HG03520 (cell line): ENCODE measurements at regions not wholly inside any gene's neighbourhood (a gene's known extent, or its start where the extent isn't known, plus 50 kb on each side); places are given as distances from the start of the nearest gene placed in this dataset.

Experiments used
- ATAC-seq: cut with Tn5 transposase; IDR thresholded peaks from one replicate; pipeline ENCODE4 v1.9.1; 2021; ENCODE audit warnings: mild to moderate bottlenecking, moderate library complexity; ENCODE audit not compliant: unreplicated experiment

DNA sequence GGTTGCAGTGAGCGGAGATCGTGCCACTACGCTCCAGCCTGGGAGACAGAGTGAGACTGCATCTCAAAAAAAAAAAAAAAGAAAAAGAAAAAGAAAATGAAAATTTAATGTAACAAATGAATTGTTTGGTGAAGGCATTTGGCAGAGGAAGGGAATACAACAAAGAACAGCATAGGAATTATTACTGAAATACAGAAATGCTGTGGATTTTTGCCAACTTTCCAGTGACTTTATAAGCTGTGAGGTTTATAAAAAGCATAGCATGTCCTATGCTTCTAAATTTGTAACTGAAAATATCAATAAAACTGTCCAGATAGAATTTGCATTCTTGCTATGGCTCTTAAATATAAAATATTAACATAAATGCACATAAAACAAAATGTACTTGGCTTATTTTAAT is 112.9 kb upstream of the IRS2 start:
- ATAC-seq: no peak

GRCh38 chr13:109897988-109898624 is 111.7 kb upstream of the IRS2 start:
- ATAC-seq: no peak

GRCh38 chr13:109892101-109892500 is 105.7 kb upstream of the IRS2 start:
- no peak for ATAC-seq

GRCh38 chr13:109885235-109885634 is 98.9 kb upstream of the IRS2 start:
- ATAC-seq: no peak

DNA sequence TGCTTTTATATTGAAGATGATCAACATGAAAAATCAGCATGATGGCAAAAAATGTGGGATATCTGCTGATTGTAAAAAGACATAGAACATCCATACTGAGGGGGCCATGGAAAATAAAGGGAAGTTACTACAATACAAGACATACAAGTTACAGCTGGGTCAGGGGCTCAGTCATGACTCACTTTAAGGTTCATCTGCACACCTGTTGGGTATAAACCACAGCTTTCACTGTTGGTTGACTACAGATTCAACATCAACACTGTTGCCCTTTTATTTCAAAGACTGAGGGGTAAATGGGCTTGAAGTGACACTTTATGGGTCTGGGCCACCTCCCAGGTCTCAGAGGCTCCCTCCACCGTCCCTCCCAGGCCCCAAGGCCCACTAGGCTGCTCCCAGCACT is 98.1 kb upstream of the IRS2 start:
- ATAC-seq: no peak

GRCh38 chr13:109883181-109884180 is 97.1 kb upstream of the IRS2 start:
- no peak for ATAC-seq

GRCh38 chr13:109881961-109882558 is 95.7 kb upstream of the IRS2 start:
- ATAC-seq: no peak

DNA sequence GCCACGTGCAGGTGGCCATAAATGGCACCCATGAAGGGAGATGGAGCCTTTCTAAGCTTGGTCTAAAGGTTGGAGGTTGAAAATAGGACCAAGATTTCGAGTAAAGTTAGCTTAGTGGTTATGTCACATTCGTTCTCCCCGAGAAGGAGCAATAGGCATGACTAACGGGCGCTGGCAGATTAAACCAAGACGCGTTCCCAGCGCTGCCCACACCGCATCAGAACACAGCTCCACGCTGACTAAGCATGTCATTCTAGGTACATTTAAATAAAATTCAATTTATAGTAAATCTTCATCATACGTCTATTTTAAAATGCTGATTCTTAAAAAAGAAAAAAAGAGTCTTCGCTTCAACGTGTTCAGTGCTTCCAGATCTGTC is 95.0 kb upstream of the IRS2 start:
- no peak for ATAC-seq

GRCh38 chr13:109880371-109881346 is 94.3 kb upstream of the IRS2 start:
- ATAC-seq: no peak

GRCh38 chr13:109879338-109879737 is 93.0 kb upstream of the IRS2 start:
- ATAC-seq: no peak

- no peak for ATAC-seq
These were observed 91.4 kb upstream of the IRS2 start for GRCh38 chr13:109877809-109878208.

GRCh38 chr13:109875746-109876145 is 89.4 kb upstream of the IRS2 start:
- no peak for ATAC-seq

GRCh38 chr13:109874484-109875454 is 88.4 kb upstream of the IRS2 start:
- ATAC-seq: no peak

GRCh38 chr13:109873351-109874123 is 87.2 kb upstream of the IRS2 start:
- no peak for ATAC-seq

- no peak for ATAC-seq
These were observed 86.5 kb upstream of the IRS2 start for GRCh38 chr13:109872864-109873263.

DNA sequence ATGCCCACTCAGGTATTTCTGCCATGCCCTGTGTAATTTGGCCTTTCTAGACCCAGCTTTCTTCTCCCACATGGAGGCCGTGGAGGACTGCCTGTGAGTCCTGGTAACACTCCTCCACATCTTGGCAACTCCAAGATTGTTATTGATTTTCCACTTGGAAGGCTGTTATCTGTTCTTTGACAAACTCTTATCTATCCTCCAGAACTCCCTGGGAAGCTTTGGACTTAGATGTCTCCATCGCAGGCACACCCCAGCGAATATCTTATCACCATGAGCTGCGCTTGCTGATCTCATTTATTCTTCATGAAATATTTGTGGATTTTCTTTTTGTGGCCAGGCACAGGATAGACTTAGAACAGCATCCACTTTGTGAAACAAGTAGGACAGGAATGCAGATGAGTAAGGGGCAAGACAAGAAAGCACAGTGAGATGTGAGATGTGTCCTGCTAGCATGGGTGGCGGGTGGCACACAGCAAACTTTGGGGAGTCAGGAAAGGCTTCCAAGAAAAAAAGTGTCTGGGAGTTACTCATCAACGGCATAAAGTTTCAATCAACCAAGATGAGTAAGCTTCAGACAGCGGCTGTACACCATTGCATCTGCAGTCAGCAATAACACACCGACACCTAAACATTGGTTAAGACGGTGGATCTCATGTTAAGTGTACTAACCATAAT is 84.5 kb upstream of the IRS2 start:
- ATAC-seq: no peak

DNA sequence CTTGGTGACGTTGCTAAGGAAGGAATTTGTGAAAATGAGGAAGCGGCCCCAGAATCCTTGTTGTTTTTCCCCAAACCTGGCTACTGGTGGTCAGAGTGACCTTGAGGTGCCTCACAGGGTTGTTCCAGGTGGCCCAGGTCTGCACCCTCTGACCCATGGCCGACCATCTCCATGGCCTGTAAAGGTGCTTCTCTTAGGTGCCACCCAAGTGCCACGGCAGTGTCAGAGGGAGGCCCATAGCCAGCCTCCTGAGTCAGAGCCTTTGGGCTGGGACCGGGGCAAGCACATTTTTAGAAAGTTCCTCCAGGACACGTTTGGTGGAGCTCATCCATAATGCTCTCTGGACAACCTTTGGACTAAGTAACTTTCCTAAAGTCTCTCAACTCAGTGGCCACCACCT is 83.9 kb upstream of the IRS2 start:
- no peak for ATAC-seq
